IMR-90 (cell line): ENCODE measurements at regions not wholly inside any gene's neighbourhood (a gene's known extent, or its start where the extent isn't known, plus 50 kb on each side); places are given as distances from the start of the nearest gene placed in this dataset.

Experiments used
- ATAC-seq: fragments of 200-7000 bp; cut with Tn5 transposase; 2 replicates; pipeline ENCODE4 v1.9.1; 2020; ENCODE audit warnings: low read depth, mild to moderate bottlenecking, moderate library complexity
- BruUV-seq: library from RNA; stranded (reverse); fragments of 400-500 nt; replicated peaks from 2 replicates; lab custom pipeline; 2021; lab: Mats Ljungman, UMichigan
- CTCF ChIA-PET: fragments of 300-600 bp; formaldehyde crosslinking; extraction: SDS; loops from one replicate; lab custom pipeline; 2021; ENCODE audit warnings: antibody characterized with exemption; lab: Yijun Ruan, JAX
- POLR2A ChIA-PET: fragments of 300-600 bp; sonication (Branson Sonifier 250); formaldehyde crosslinking; loops from one replicate; lab custom pipeline; 2022; ENCODE audit warnings: antibody characterized with exemption; ENCODE audit not compliant: unreplicated experiment; lab: Charles Lee
- DNase-seq: peaks from one replicate; pipeline ENCODE4 v3.0.0; 2013
- H2AFZ ChIP-seq: replicated peaks from 2 replicates; pipeline ENCODE3; 2013; ENCODE audit warnings: low read length, mild to moderate bottlenecking; ENCODE audit not compliant: poor library complexity
- H2AK5ac ChIP-seq: 2 replicates; pipeline ENCODE4 v1.6.1; 2013; ENCODE audit warnings: low read depth, low read length, inconsistent platforms
- H2AK9ac ChIP-seq: replicated peaks from 2 replicates; pipeline ENCODE3; 2013; ENCODE audit warnings: mild to moderate bottlenecking, low read depth, low read length, moderate library complexity; ENCODE audit not compliant: poor library complexity
- H2BK120ac ChIP-seq: 2 replicates; pipeline ENCODE4 v1.6.1; 2013; ENCODE audit warnings: low read depth, low read length, inconsistent platforms
- H2BK15ac ChIP-seq: 3 replicates; pipeline ENCODE4 v1.6.1; 2013; ENCODE audit warnings: low read depth, low read length, inconsistent platforms
- H2BK20ac ChIP-seq: 2 replicates; pipeline ENCODE4 v1.6.1; 2013; ENCODE audit warnings: low read depth, mild to moderate bottlenecking, inconsistent platforms, low read length, moderate library complexity
- H2BK5ac ChIP-seq: 2 replicates; pipeline ENCODE4 v1.6.1; 2013; ENCODE audit warnings: mild to moderate bottlenecking, low read depth, low read length, inconsistent platforms; ENCODE audit not compliant: poor library complexity, severe bottlenecking
- H3K14ac ChIP-seq: replicated peaks from 2 replicates; pipeline ENCODE4 v1.6.1; 2013; ENCODE audit warnings: low read depth, low read length, inconsistent platforms
- H3K18ac ChIP-seq: 2 replicates; pipeline ENCODE4 v1.6.1; 2013; ENCODE audit warnings: low read depth, low read length, control low read depth
- H3K23ac ChIP-seq: 2 replicates; pipeline ENCODE4 v1.6.1; 2013; ENCODE audit warnings: low read depth, low read length, inconsistent platforms
- H3K27ac ChIP-seq: 2 replicates; pipeline ENCODE4 v1.5.1; 2013; ENCODE audit warnings: mild to moderate bottlenecking, control low read depth, low read length; ENCODE audit not compliant: insufficient read depth
- H3K27me3 ChIP-seq: 2 replicates; pipeline ENCODE4 v1.6.1; 2013; ENCODE audit warnings: low read length; ENCODE audit not compliant: control insufficient read depth, insufficient read depth
- H3K36me3 ChIP-seq: 2 replicates; pipeline ENCODE4 v1.6.1; 2013; ENCODE audit warnings: low read length, mixed read lengths; ENCODE audit not compliant: control insufficient read depth, insufficient read depth
- H3K4ac ChIP-seq: 2 replicates; pipeline ENCODE4 v1.6.1; 2013; ENCODE audit warnings: low read depth, low read length, inconsistent platforms
- H3K4me1 ChIP-seq: 2 replicates; pipeline ENCODE4 v1.6.1; 2013; ENCODE audit warnings: low read length, mixed read lengths; ENCODE audit not compliant: control insufficient read depth, insufficient read depth
- H3K4me2 ChIP-seq: 2 replicates; pipeline ENCODE4 v1.6.1; 2013; ENCODE audit warnings: low read depth, mild to moderate bottlenecking, control low read depth, low read length, moderate library complexity
- H3K4me3 ChIP-seq: 2 replicates; pipeline ENCODE4 v1.5.1; 2013; ENCODE audit warnings: low read depth, mild to moderate bottlenecking, control low read depth, low read length, moderate library complexity; ENCODE audit not compliant: insufficient read depth
- H3K56ac ChIP-seq: 2 replicates; pipeline ENCODE4 v1.6.1; 2013; ENCODE audit warnings: low read length, inconsistent platforms; ENCODE audit not compliant: insufficient read depth; ENCODE audit errors: extremely low read depth
- H3K79me1 ChIP-seq, 2 experiments: 2 replicates each; pipeline ENCODE4 v1.6.1; 2013; ENCODE audit warnings: low read length in 2 of 2, inconsistent platforms in 1 of 2, low read depth in 1 of 2
- H3K9ac ChIP-seq: 2 replicates; pipeline ENCODE4 v1.6.1; 2013; ENCODE audit warnings: low read depth, low read length, control low read depth
- H3K9me1 ChIP-seq: 2 replicates; pipeline ENCODE4 v1.6.1; 2013; ENCODE audit warnings: low read length, inconsistent platforms; ENCODE audit not compliant: insufficient read depth
- H3K9me3 ChIP-seq: 2 replicates; pipeline ENCODE4 v1.6.1; 2013; ENCODE audit warnings: low read length; ENCODE audit not compliant: control insufficient read depth, insufficient read depth
- H4K20me1 ChIP-seq: 2 replicates; pipeline ENCODE4 v1.6.1; 2013; ENCODE audit warnings: low read length, inconsistent platforms; ENCODE audit not compliant: insufficient read depth
- H4K5ac ChIP-seq: 2 replicates; pipeline ENCODE4 v1.6.1; 2013; ENCODE audit warnings: mild to moderate bottlenecking, low read depth, low read length, control low read depth
- H4K8ac ChIP-seq, 2 experiments: 2 replicates each; pipeline ENCODE4 v1.6.1; 2013; ENCODE audit warnings: low read depth in 2 of 2, low read length in 2 of 2, control low read depth in 1 of 2, inconsistent platforms in 1 of 2
- H4K91ac ChIP-seq: 2 replicates; pipeline ENCODE4 v1.6.1; 2013; ENCODE audit warnings: low read depth, low read length, inconsistent platforms; ENCODE audit not compliant: insufficient read depth
- BHLHE40 ChIP-seq: fragments of 150-350 bp; IDR thresholded peaks from 2 replicates; pipeline ENCODE4 v1.6.1; 2016; ENCODE audit warnings: mild to moderate bottlenecking, low read depth, low read length
- CEBPB ChIP-seq: IDR thresholded peaks from 2 replicates; pipeline ENCODE4 v1.6.1; 2012; ENCODE audit warnings: low read depth, low read length, improper control_type of control experiment
- CHD1 ChIP-seq: IDR thresholded peaks from 2 replicates; pipeline ENCODE4 v1.6.1; 2012; ENCODE audit warnings: low read depth, low read length, improper control_type of control experiment
- FOS ChIP-seq: fragments of 150-350 bp; IDR thresholded peaks from 2 replicates; pipeline ENCODE4 v1.6.1; 2016; ENCODE audit warnings: low read depth, low read length
- MAFK ChIP-seq: IDR thresholded peaks from 2 replicates; pipeline ENCODE4 v1.6.1; 2012; ENCODE audit warnings: low read depth, low read length, improper control_type of control experiment
- MAZ ChIP-seq: IDR thresholded peaks from 2 replicates; pipeline ENCODE4 v1.6.1; 2012; ENCODE audit warnings: low read depth, mild to moderate bottlenecking, low read length, improper control_type of control experiment, moderate library complexity, borderline replicate concordance
- MXI1 ChIP-seq: IDR thresholded peaks from 2 replicates; pipeline ENCODE4 v1.6.1; 2012; ENCODE audit warnings: low read depth, mild to moderate bottlenecking, low read length, moderate library complexity, borderline replicate concordance
- NFE2L2 ChIP-seq: fragments of 150-350 bp; IDR thresholded peaks from 2 replicates; pipeline ENCODE4 v1.6.1; 2016; ENCODE audit warnings: low read depth, mild to moderate bottlenecking, low read length
- POLR2A ChIP-seq: IDR thresholded peaks from 2 replicates; pipeline ENCODE4 v1.6.1; 2012; ENCODE audit warnings: mild to moderate bottlenecking, low read depth, low read length
- RAD21 ChIP-seq: IDR thresholded peaks from 2 replicates; pipeline ENCODE4 v1.6.1; 2012; ENCODE audit warnings: low read length, improper control_type of control experiment
- RCOR1 ChIP-seq: IDR thresholded peaks from 2 replicates; pipeline ENCODE4 v1.6.1; 2012; ENCODE audit warnings: mild to moderate bottlenecking, low read length, improper control_type of control experiment; ENCODE audit not compliant: insufficient replicate concordance
- RFX5 ChIP-seq: IDR thresholded peaks from 2 replicates; pipeline ENCODE4 v1.8.0; 2012; ENCODE audit warnings: low read depth, mild to moderate bottlenecking, low read length, moderate library complexity
- SMC3 ChIP-seq: fragments of 150-350 bp; IDR thresholded peaks from 2 replicates; pipeline ENCODE4 v1.6.1; 2016; ENCODE audit warnings: low read depth, mild to moderate bottlenecking, antibody characterized with exemption, low read length, moderate library complexity
- WGBS, 2 experiments: methylation state at CpG; one replicate each; pipeline versions ENCODE4 v1.1.5 to v1.1.7; 2013; ENCODE audit warnings: missing lambda C conversion rate in 2 of 2; ENCODE audit not compliant: insufficient read length in 1 of 2; ENCODE audit errors: extremely low coverage in 2 of 2; 5-methylcytosine and 5-hydroxymethylcytosine counted together
- dilution Hi-C: fragments of 300-500 bp; cut with HindIII; formaldehyde crosslinking; loops from one replicate; pipeline ENCODE4 v1.14.3; 2018; ENCODE audit warnings: low sequenced_read_pairs; ENCODE audit not compliant: unreplicated experiment
- in situ Hi-C: fragments of 300-500 bp; cut with MboI; formaldehyde crosslinking; loops from 3 replicates; pipeline ENCODE4 v1.14.3; 2019; ENCODE audit warnings: low sequenced_read_pairs, inconsistent platforms, mixed read lengths
- intact Hi-C: fragments of 100-400 bp; cut with micrococcal nuclease; formaldehyde crosslinking; loops from 2 replicates; pipeline ENCODE4 v1.10.0; 2022
- TF ChIP-seq, protein P1 (sequence below): fragments of 150-350 bp; IDR thresholded peaks from 2 replicates; pipeline ENCODE4 v1.6.1; 2017; ENCODE audit warnings: mild to moderate bottlenecking, antibody characterized with exemption, low read length, low read depth
- TF ChIP-seq, protein P2 (sequence below): conservative IDR thresholded peaks from 2 replicates; pipeline ENCODE4 v1.5.1; 2012; ENCODE audit warnings: mild to moderate bottlenecking, low read depth, low read length, improper control_type of control experiment
- TF ChIP-seq, protein P3 (sequence below): fragments of 150-350 bp; IDR thresholded peaks from 2 replicates; pipeline ENCODE4 v1.6.1; 2016; ENCODE audit warnings: low read depth, mild to moderate bottlenecking, low read length, moderate library complexity, borderline replicate concordance

DNA sequence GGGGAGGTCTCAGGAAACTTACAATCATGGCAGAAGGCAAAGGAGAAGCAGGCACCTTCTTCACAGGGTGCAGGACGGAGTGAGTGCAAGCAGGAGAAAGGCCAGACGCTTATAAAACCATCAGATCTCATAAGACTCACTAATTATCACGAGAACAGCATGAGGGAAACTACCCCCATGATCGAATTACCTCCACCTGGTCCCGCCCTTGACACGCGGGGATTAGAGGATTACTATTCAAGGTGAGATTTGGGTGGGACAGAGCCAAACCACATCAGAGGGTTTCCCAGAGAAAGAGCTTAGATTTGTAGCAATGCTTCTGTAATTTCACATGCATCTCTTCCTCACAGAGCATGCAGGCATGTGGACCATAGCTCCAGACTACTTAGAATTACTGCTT, 615.7 kb upstream of the UBE2E2 start:
- no CpG with 5 or more reads among the region's 7 CpGs for WGBS, 2 experiments
- no peaks in the 10 kb centered on the region for H3K4me1 ChIP-seq
- H4K20me1 ChIP-seq = no peaks in the 10 kb centered on the region
- no peak overlapping the region for H3K23ac ChIP-seq
- no peak overlapping the region for H4K8ac ChIP-seq
- no peak overlapping the region for H4K91ac ChIP-seq
- H2BK5ac ChIP-seq = no peak overlapping the region
- H2BK20ac ChIP-seq = no peak overlapping the region
- H3K4me2 ChIP-seq = no peak overlapping the region
- H2BK120ac ChIP-seq = no peak overlapping the region
- no peaks in the 10 kb centered on the region for H3K27me3 ChIP-seq
- H2AFZ ChIP-seq = no peak overlapping the region
- no peak overlapping the region for H2AK9ac ChIP-seq
- TF ChIP-seq CHD1 (no peak), RFX5 (no peak), NFE2L2 (no peak), MAZ (no peak), RAD21 (no peak), BHLHE40 (no peak), FOS (no peak), MXI1 (no peak), RCOR1 (no peak), POLR2A (no peak), SMC3 (no peak), MAFK (no peak), CEBPB (no peak)
- TF ChIP-seq, protein P1, sequence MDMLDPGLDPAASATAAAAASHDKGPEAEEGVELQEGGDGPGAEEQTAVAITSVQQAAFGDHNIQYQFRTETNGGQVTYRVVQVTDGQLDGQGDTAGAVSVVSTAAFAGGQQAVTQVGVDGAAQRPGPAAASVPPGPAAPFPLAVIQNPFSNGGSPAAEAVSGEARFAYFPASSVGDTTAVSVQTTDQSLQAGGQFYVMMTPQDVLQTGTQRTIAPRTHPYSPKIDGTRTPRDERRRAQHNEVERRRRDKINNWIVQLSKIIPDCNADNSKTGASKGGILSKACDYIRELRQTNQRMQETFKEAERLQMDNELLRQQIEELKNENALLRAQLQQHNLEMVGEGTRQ = no peak
- TF ChIP-seq, protein P2, sequence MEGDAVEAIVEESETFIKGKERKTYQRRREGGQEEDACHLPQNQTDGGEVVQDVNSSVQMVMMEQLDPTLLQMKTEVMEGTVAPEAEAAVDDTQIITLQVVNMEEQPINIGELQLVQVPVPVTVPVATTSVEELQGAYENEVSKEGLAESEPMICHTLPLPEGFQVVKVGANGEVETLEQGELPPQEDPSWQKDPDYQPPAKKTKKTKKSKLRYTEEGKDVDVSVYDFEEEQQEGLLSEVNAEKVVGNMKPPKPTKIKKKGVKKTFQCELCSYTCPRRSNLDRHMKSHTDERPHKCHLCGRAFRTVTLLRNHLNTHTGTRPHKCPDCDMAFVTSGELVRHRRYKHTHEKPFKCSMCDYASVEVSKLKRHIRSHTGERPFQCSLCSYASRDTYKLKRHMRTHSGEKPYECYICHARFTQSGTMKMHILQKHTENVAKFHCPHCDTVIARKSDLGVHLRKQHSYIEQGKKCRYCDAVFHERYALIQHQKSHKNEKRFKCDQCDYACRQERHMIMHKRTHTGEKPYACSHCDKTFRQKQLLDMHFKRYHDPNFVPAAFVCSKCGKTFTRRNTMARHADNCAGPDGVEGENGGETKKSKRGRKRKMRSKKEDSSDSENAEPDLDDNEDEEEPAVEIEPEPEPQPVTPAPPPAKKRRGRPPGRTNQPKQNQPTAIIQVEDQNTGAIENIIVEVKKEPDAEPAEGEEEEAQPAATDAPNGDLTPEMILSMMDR = no peak
- TF ChIP-seq, protein P3, sequence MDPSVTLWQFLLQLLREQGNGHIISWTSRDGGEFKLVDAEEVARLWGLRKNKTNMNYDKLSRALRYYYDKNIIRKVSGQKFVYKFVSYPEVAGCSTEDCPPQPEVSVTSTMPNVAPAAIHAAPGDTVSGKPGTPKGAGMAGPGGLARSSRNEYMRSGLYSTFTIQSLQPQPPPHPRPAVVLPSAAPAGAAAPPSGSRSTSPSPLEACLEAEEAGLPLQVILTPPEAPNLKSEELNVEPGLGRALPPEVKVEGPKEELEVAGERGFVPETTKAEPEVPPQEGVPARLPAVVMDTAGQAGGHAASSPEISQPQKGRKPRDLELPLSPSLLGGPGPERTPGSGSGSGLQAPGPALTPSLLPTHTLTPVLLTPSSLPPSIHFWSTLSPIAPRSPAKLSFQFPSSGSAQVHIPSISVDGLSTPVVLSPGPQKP = no peak
- dilution Hi-C loops (no loop called here), intact Hi-C loops (no loop called here), in situ Hi-C loops (no loop called here)
- H2BK15ac ChIP-seq = no peak overlapping the region
- POLR2A ChIA-PET = no interaction called here
- H3K4me3 ChIP-seq = no peak overlapping the region
- no peak overlapping the region for H3K14ac ChIP-seq
- H3K36me3 ChIP-seq = no peaks in the 10 kb centered on the region
- no peak overlapping the region for H4K5ac ChIP-seq
- H2AK5ac ChIP-seq = no peak overlapping the region
- no peaks in the 10 kb centered on the region for H3K79me1 ChIP-seq
- H3K56ac ChIP-seq = no peak overlapping the region
- no peak for ATAC-seq
- DNase-seq = no peak
- CTCF ChIA-PET = interaction anchor here (1.2 kb wide), 1 partner anchor 18 kb away, joined by 3 read pairs; no protein-coding TSS in a partner anchor
- no peak overlapping the region for H3K9ac ChIP-seq
- no peak overlapping the region for H3K18ac ChIP-seq
- H3K4ac ChIP-seq = no peak overlapping the region
- H3K27ac ChIP-seq = no peak overlapping the region
- H3K9me3 ChIP-seq = peaks cover 3% of the 10 kb centered on the region; the same call in 1 of the 2 replicates
- no TSS peak for BruUV-seq
- no peaks in the 10 kb centered on the region for H3K9me1 ChIP-seq
